ENCODE measurements at regions not wholly inside any gene's neighbourhood (a gene's known extent, or its start where the extent isn't known, plus 50 kb on each side); places are given as distances from the start of the nearest gene placed in this dataset.

GRCh38 chrX:35288657-35289056 lies 346.1 kb downstream of the FAM47B start:
- no peak for DNase-seq (ENCODE audit: low read depth in 2 of 2)
- Histone ChIP-seq H3K9ac (ENCODE audit: insufficient read depth, low read length) (no peak overlapping the region), H3K79me2 (ENCODE audit: control insufficient read depth, insufficient read depth, low read length) (no peaks in the 10 kb centered on the region), H3K4me3 (replicated peaks in 1 of 4; ENCODE audit: control extremely low read depth in 1 of 4, insufficient read depth in 1 of 4, low read depth in 3 of 4, low read length in 4 of 4) (no peak overlapping the region), H4K20me1 (ENCODE audit: control insufficient read depth, extremely low read depth, insufficient read depth, low read length) (no peaks in the 10 kb centered on the region), H3K4me2 (ENCODE audit: extremely low read depth, insufficient read depth, low read length) (no peak overlapping the region), H3K27me3 (ENCODE audit: control insufficient read depth, insufficient read depth, low read length) (no peaks in the 10 kb centered on the region), H3K9me3 (ENCODE audit: control insufficient read depth, insufficient read depth, low read depth, low read length) (no peaks in the 10 kb centered on the region), H3K4me1 (ENCODE audit: control insufficient read depth, extremely low read depth, insufficient read depth, low read length) (no peaks in the 10 kb centered on the region), H3K27ac (ENCODE audit: insufficient read depth, low read length) (no peak overlapping the region), H2AFZ (ENCODE audit: low read length) (no peak overlapping the region), H3K36me3 (ENCODE audit: control insufficient read depth, insufficient read depth, low read length) (no peaks in the 10 kb centered on the region)
- no peak for TF ChIP-seq EZH2 (IDR thresholded peaks at IDR 0.05; ENCODE audit: low read length, missing control alignments)

GRCh38 chrX:35289952-35290351 lies 347.4 kb downstream of the FAM47B start:
- peak in 1 of 2 donors; percentile 0 for DNase-seq (ENCODE audit: low read depth in 2 of 2)
- Histone ChIP-seq H2AFZ (ENCODE audit: low read length) (no peak overlapping the region), H3K9ac (ENCODE audit: insufficient read depth, low read length) (no peak overlapping the region), H3K9me3 (ENCODE audit: control insufficient read depth, insufficient read depth, low read depth, low read length) (no peaks in the 10 kb centered on the region), H3K27me3 (ENCODE audit: control insufficient read depth, insufficient read depth, low read length) (no peaks in the 10 kb centered on the region), H3K4me2 (ENCODE audit: extremely low read depth, insufficient read depth, low read length) (no peak overlapping the region), H3K36me3 (ENCODE audit: control insufficient read depth, insufficient read depth, low read length) (no peaks in the 10 kb centered on the region), H3K4me3 (replicated peaks in 1 of 4; ENCODE audit: control extremely low read depth in 1 of 4, insufficient read depth in 1 of 4, low read depth in 3 of 4, low read length in 4 of 4) (no peak overlapping the region), H3K4me1 (ENCODE audit: control insufficient read depth, extremely low read depth, insufficient read depth, low read length) (no peaks in the 10 kb centered on the region), H3K27ac (ENCODE audit: insufficient read depth, low read length) (no peak overlapping the region), H3K79me2 (ENCODE audit: control insufficient read depth, insufficient read depth, low read length) (no peaks in the 10 kb centered on the region), H4K20me1 (ENCODE audit: control insufficient read depth, extremely low read depth, insufficient read depth, low read length) (no peaks in the 10 kb centered on the region)
- TF ChIP-seq CTCF (conservative IDR thresholded peaks at IDR 0.05 in 1 of 2, IDR thresholded peaks at IDR 0.05 in 1 of 2; ENCODE audit: low read depth in 1 of 2, low read length in 2 of 2) (no peak), EZH2 (IDR thresholded peaks at IDR 0.05; ENCODE audit: low read length, missing control alignments) (no peak)

GRCh38 chrX:35291013-35291412 lies 348.4 kb downstream of the FAM47B start:
- H3K4me3 ChIP-seq (replicated peaks in 1 of 4; ENCODE audit: control extremely low read depth in 1 of 4, insufficient read depth in 1 of 4, low read depth in 3 of 4, low read length in 4 of 4), result no peak overlapping the region
- H3K27ac ChIP-seq (ENCODE audit: insufficient read depth, low read length), result no peak overlapping the region
- H3K9ac ChIP-seq (ENCODE audit: insufficient read depth, low read length), result no peak overlapping the region
- H3K9me3 ChIP-seq (ENCODE audit: control insufficient read depth, insufficient read depth, low read depth, low read length), result no peaks in the 10 kb centered on the region
- DNase-seq (ENCODE audit: low read depth in 2 of 2), result no peak
- H2AFZ ChIP-seq (ENCODE audit: low read length), result no peak overlapping the region
- no peaks in the 10 kb centered on the region for H3K79me2 ChIP-seq (ENCODE audit: control insufficient read depth, insufficient read depth, low read length)
- no peaks in the 10 kb centered on the region for H3K36me3 ChIP-seq (ENCODE audit: control insufficient read depth, insufficient read depth, low read length)
- H4K20me1 ChIP-seq (ENCODE audit: control insufficient read depth, extremely low read depth, insufficient read depth, low read length), result no peaks in the 10 kb centered on the region
- TF ChIP-seq EZH2 (IDR thresholded peaks at IDR 0.05; ENCODE audit: low read length, missing control alignments), result no peak
- TF ChIP-seq CTCF (conservative IDR thresholded peaks at IDR 0.05 in 1 of 2, IDR thresholded peaks at IDR 0.05 in 1 of 2; ENCODE audit: low read depth in 1 of 2, low read length in 2 of 2), result no peak
- no peak overlapping the region for H3K4me2 ChIP-seq (ENCODE audit: extremely low read depth, insufficient read depth, low read length)
- H3K4me1 ChIP-seq (ENCODE audit: control insufficient read depth, extremely low read depth, insufficient read depth, low read length), result no peaks in the 10 kb centered on the region
- H3K27me3 ChIP-seq (ENCODE audit: control insufficient read depth, insufficient read depth, low read length), result no peaks in the 10 kb centered on the region
